ENCODE measurements at regions not wholly inside any gene's neighbourhood (a gene's known extent, or its start where the extent isn't known, plus 50 kb on each side); places are given as distances from the start of the nearest gene placed in this dataset.

DNA sequence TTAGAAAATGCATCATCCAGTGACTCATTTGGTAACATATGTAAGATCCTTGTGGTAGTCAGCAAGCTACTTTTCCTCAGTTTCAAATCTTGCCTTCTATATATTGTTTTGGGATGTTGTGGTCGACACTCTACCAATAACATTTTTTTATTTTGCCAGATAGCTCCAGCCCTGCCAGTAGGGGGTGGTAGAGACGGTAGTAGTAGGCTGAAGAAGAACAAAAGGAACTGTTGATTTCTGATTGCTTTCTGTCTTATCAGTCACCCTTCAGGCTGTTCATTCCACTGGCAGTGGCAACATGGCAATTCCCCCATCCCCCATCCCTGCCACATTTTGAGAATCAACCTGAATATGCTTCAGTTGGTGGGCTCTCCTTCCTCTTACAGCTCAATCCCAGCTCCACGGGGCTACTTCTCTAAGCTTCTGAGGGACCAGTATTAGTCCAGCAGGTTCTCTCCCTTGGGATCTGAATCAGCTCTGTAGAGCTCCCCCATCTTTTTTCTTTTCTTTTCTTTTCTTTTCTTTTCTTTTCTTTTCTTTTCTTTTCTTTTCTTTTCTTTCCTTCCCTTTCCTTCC lies 171.5 kb upstream of the VEGFC start:
- intact Hi-C loops (cut with DNase I): no loop called here
- TF ChIP-seq, protein P1, sequence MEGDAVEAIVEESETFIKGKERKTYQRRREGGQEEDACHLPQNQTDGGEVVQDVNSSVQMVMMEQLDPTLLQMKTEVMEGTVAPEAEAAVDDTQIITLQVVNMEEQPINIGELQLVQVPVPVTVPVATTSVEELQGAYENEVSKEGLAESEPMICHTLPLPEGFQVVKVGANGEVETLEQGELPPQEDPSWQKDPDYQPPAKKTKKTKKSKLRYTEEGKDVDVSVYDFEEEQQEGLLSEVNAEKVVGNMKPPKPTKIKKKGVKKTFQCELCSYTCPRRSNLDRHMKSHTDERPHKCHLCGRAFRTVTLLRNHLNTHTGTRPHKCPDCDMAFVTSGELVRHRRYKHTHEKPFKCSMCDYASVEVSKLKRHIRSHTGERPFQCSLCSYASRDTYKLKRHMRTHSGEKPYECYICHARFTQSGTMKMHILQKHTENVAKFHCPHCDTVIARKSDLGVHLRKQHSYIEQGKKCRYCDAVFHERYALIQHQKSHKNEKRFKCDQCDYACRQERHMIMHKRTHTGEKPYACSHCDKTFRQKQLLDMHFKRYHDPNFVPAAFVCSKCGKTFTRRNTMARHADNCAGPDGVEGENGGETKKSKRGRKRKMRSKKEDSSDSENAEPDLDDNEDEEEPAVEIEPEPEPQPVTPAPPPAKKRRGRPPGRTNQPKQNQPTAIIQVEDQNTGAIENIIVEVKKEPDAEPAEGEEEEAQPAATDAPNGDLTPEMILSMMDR (IDR thresholded peaks at IDR 0.05): peak; percentile 22
- peak; percentile 44 for ATAC-seq

GRCh38 chr4:176967586-176967985 lies 174.9 kb upstream of the VEGFC start:
- intact Hi-C loops (cut with DNase I): no loop called here
- H3K36me3 ChIP-seq: no peaks in the 10 kb centered on the region
- H3K9me3 ChIP-seq: no peaks in the 10 kb centered on the region
- ATAC-seq: no peak
- no peak for DNase-seq
- no peak overlapping the region for H3K27ac ChIP-seq
- no peaks in the 10 kb centered on the region for H3K4me1 ChIP-seq
- H3K4me3 ChIP-seq: no peak overlapping the region
- TF ChIP-seq, protein P1 (IDR thresholded peaks at IDR 0.05): no peak
- no peaks in the 10 kb centered on the region for H3K27me3 ChIP-seq

More for the DNA sequence above, 171.5 kb upstream of the VEGFC start:
- Histone ChIP-seq H3K4me1 (no peaks in the 10 kb centered on the region), H3K9me3 (no peaks in the 10 kb centered on the region), H3K36me3 (no peaks in the 10 kb centered on the region), H3K4me3 (no peak overlapping the region), H3K27me3 (no peaks in the 10 kb centered on the region), H3K27ac (no peak overlapping the region)
- DNase-seq: no peak

DNA sequence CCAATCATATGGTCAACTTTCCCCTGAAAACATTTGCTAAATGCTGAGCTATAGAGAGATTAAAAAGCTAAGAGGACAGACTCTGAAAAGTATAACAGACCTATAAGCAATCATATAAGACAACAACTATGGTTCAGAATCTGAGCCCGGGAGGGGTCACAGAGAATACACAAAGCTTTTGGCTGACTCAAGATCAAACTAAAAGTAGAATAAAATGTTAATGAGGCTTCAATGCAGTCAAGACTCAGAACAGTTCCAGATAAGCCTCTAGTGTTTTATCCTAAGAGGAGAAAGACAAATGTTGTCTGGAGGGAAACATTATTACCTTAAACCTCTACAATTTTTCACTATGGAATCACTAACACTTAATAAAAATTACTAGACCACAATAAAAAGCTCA lies 175.4 kb upstream of the VEGFC start:
- no peak overlapping the region for H3K27ac ChIP-seq
- TF ChIP-seq, protein P1 (IDR thresholded peaks at IDR 0.05): no peak
- intact Hi-C loops (cut with DNase I): no loop called here

DNA sequence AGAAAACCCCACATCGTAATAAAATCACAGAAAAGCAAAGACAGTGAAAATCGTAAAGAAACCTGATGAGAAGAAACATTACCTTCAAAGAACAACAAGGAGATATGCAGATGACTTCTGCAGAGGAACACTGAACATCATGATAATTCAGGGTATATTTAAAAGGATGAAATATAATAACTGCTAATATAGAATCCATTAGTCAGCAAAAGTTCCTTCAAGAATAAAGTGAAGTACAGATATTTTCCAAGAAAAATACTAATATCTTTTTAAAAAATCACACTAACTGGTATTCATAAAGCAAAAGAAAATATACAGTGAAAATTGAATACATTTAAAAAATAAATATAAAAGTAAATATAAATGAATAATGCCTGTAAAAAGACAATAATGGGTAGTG lies 176.3 kb upstream of the VEGFC start:
- TF ChIP-seq, protein P1 (IDR thresholded peaks at IDR 0.05): no peak
- Histone ChIP-seq H3K27ac (no peak overlapping the region), H3K4me3 (no peak overlapping the region), H3K27me3 (no peaks in the 10 kb centered on the region), H3K4me1 (no peaks in the 10 kb centered on the region), H3K9me3 (no peaks in the 10 kb centered on the region), H3K36me3 (no peaks in the 10 kb centered on the region)
- ATAC-seq: no peak
- no peak for DNase-seq
- intact Hi-C loops (cut with DNase I): no loop called here

More for the DNA sequence above, 175.4 kb upstream of the VEGFC start:
- no peaks in the 10 kb centered on the region for H3K9me3 ChIP-seq
- no peak for DNase-seq
- no peak for ATAC-seq
- no peaks in the 10 kb centered on the region for H3K4me1 ChIP-seq
- H3K4me3 ChIP-seq: no peak overlapping the region
- H3K36me3 ChIP-seq: no peaks in the 10 kb centered on the region
- no peaks in the 10 kb centered on the region for H3K27me3 ChIP-seq

GRCh38 chr4:176970853-176971252 lies 178.1 kb upstream of the VEGFC start:
- ATAC-seq (no peak), DNase-seq (no peak)
- intact Hi-C loops (cut with DNase I): no loop called here
- Histone ChIP-seq H3K27ac (no peak overlapping the region), H3K4me1 (no peaks in the 10 kb centered on the region), H3K4me3 (no peak overlapping the region), H3K36me3 (no peaks in the 10 kb centered on the region), H3K9me3 (no peaks in the 10 kb centered on the region), H3K27me3 (no peaks in the 10 kb centered on the region)
- TF ChIP-seq, protein P1 (IDR thresholded peaks at IDR 0.05): no peak

Data from upper lobe of right lung (tissue), 1 donor.